ENCODE measurements at regions not wholly inside any gene's neighbourhood (a gene's known extent, or its start where the extent isn't known, plus 50 kb on each side); places are given as distances from the start of the nearest gene placed in this dataset.

- TF ChIP-seq CTCF (IDR thresholded peaks at IDR 0.05 in 4 of 5, conservative IDR thresholded peaks at IDR 0.05 in 1 of 5) = no peak
- TF ChIP-seq POLR2A (IDR thresholded peaks at IDR 0.05) = no peak
Measured at GRCh38 chr5:24232929-24233498, 411.8 kb downstream of the CDH10 start.
